GM13976 (cell line): ENCODE measurements at regions not wholly inside any gene's neighbourhood (a gene's known extent, or its start where the extent isn't known, plus 50 kb on each side); places are given as distances from the start of the nearest gene placed in this dataset.

Experiments used
- DNase-seq: peaks from one replicate; pipeline ENCODE4 v3.0.0; 2012; ENCODE audit warnings: low spot score
- in situ Hi-C: fragments of 300-500 bp; cut with MboI; formaldehyde crosslinking; loops from one replicate; pipeline ENCODE4 v1.12.0; 2022; ENCODE audit warnings: low sequenced_read_pairs, mixed read lengths, inconsistent platforms; ENCODE audit not compliant: unreplicated experiment
- TF ChIP-seq, protein P1 (sequence below): IDR thresholded peaks from 2 replicates; pipeline ENCODE4 v1.5.1; 2012; ENCODE audit warnings: borderline replicate concordance, mild to moderate bottlenecking; ENCODE audit not compliant: insufficient read depth; ENCODE audit errors: extremely low read depth, missing control alignments, control extremely low read depth

DNA sequence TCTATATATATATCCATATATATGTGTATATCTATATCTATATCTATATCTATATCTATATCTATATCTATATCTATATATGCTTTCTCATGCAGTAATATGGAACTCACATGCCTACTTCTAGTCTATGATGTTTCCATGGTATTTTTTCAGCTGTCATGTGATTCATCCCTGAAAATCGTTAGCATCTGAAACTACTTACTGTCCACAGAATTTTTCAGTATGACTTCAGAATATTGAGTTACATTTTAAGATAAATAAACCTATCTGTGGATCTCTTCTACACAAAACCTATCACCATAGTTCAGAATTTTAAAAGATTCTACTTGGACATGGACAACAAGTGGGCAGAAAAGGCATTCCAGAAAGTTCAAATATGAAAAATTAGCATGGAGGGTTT lies 855.1 kb upstream of the INTU start:
- DNase-seq, result no peak
- in situ Hi-C loops, result no loop called here
- TF ChIP-seq, protein P1, sequence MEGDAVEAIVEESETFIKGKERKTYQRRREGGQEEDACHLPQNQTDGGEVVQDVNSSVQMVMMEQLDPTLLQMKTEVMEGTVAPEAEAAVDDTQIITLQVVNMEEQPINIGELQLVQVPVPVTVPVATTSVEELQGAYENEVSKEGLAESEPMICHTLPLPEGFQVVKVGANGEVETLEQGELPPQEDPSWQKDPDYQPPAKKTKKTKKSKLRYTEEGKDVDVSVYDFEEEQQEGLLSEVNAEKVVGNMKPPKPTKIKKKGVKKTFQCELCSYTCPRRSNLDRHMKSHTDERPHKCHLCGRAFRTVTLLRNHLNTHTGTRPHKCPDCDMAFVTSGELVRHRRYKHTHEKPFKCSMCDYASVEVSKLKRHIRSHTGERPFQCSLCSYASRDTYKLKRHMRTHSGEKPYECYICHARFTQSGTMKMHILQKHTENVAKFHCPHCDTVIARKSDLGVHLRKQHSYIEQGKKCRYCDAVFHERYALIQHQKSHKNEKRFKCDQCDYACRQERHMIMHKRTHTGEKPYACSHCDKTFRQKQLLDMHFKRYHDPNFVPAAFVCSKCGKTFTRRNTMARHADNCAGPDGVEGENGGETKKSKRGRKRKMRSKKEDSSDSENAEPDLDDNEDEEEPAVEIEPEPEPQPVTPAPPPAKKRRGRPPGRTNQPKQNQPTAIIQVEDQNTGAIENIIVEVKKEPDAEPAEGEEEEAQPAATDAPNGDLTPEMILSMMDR, result no peak

DNA sequence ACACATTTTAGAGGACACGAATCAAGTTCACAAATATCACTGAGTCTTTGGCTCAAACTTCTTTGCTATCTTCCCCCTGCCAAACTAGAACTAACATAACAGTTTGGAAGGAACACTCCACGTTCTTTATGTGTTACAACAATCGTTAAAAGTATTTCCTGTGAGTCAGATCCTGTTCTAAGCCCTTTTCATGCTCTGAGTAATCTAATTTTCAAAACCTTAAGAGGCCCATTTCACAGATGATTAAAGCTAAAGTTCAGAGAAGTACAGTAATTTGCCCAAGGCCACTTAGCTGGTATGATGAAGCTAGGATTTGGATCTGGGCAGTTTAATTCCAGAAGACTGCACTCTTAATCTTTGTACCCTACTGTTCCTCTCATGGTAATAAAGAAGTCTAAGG lies 854.4 kb upstream of the INTU start:
- TF ChIP-seq, protein P1, result no peak
- DNase-seq, result no peak
- in situ Hi-C loops, result no loop called here

GRCh38 chr4:126779001-126779400 lies 853.8 kb upstream of the INTU start:
- TF ChIP-seq, protein P1, result no peak
- no peak for DNase-seq
- in situ Hi-C loops, result no loop called here

- TF ChIP-seq, protein P1, result no peak
- in situ Hi-C loops, result no loop called here
- no peak for DNase-seq
Measured at GRCh38 chr4:126779436-126780166, 853.2 kb upstream of the INTU start.

DNA sequence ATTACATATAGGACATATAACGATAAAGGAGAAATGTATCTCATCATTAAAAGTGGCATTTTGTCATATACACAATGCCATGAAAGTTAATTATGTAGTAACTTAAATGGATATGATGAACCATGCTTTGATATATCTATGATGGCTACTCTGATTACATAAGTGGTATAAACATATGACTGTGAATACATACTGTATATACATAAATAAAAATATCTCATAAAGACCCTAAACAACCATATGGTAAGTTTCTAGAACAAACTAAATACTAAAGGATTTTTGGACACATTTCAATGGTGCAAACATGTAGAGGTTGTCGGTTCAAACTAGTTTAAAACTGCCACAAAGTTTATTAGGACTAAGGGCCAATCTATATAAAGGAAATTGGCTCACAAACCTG lies 849.6 kb upstream of the INTU start:
- no peak for DNase-seq
- TF ChIP-seq, protein P1, result no peak
- in situ Hi-C loops, result no loop called here

- in situ Hi-C loops, result no loop called here
- DNase-seq, result no peak
- TF ChIP-seq, protein P1, result no peak
Measured at GRCh38 chr4:126784966-126785580, 847.7 kb upstream of the INTU start.

GRCh38 chr4:126790633-126791032 lies 842.1 kb upstream of the INTU start:
- in situ Hi-C loops, result no loop called here
- DNase-seq, result no peak
- TF ChIP-seq, protein P1, result no peak
